GM12878 (cell line): ENCODE measurements at regions not wholly inside any gene's neighbourhood (a gene's known extent, or its start where the extent isn't known, plus 50 kb on each side); places are given as distances from the start of the nearest gene placed in this dataset.

ENCODE experiments used
- ATAC-seq: fragments of 200-7000 bp; cut with Tn5 transposase; 3 replicates; pipeline ENCODE4 v1.9.1; 2020; ENCODE audit warnings: mild to moderate bottlenecking, moderate library complexity
- BruUV-seq: library from RNA; stranded (reverse); fragments of 400-500 nt; replicated peaks from 2 replicates; lab custom pipeline; 2021; lab: Mats Ljungman, UMichigan
- CTCF ChIA-PET: fragments of 300-600 bp; sonication (Branson Sonifier 250); formaldehyde crosslinking; extraction: SDS; loops from one replicate; lab custom pipeline; 2021; ENCODE audit warnings: inconsistent platforms; lab: Yijun Ruan, JAX
- POLR2A ChIA-PET: fragments of 350-600 bp; formaldehyde crosslinking; extraction: SDS; loops from one replicate; lab custom pipeline; 2021; ENCODE audit warnings: inconsistent platforms; lab: Charles Lee
- RAD21 ChIA-PET: fragments of 300-600 bp; sonication (Branson Sonifier 250); formaldehyde crosslinking; loops from one replicate; lab custom pipeline; 2023; ENCODE audit warnings: antibody characterized with exemption; ENCODE audit not compliant: unreplicated experiment; lab: Charles Lee
- SMC1A ChIA-PET: fragments of 300-600 bp; sonication (Branson Sonifier 250); formaldehyde crosslinking; loops from one replicate; lab custom pipeline; 2023; ENCODE audit not compliant: unreplicated experiment, uncharacterized antibody; lab: Charles Lee
- DNase-seq: peaks from one replicate; pipeline ENCODE4 v3.0.0-alpha.2; 2011; ENCODE audit warnings: low read depth, low spot score
- FAIRE-seq: peaks from 3 replicates; lab custom pipeline; 2011; peaks lifted over from hg19 to GRCh38; lab: Jason Lieb, UNC
- H2AFZ ChIP-seq: 2 replicates; pipeline ENCODE4 v1.6.0; 2011; ENCODE audit warnings: low read depth, low read length, control low read depth; ENCODE audit not compliant: control insufficient read depth
- H3K27ac ChIP-seq: 2 replicates; pipeline ENCODE4 v1.5.1; 2011; ENCODE audit warnings: control low read depth; ENCODE audit not compliant: control insufficient read depth, insufficient read depth
- H3K27me3 ChIP-seq, 2 experiments: replicated peaks in 1 of 2; 2 replicates each; pipeline versions ENCODE4 v1.6.0 to v1.6.1; 2011; ENCODE audit warnings: low read length in 1 of 2; ENCODE audit not compliant: control insufficient read depth in 2 of 2, insufficient read depth in 2 of 2
- H3K36me3 ChIP-seq, 2 experiments: 2 replicates each; pipeline ENCODE4 v1.5.1; 2011; ENCODE audit warnings: low read length in 1 of 2; ENCODE audit not compliant: control insufficient read depth in 2 of 2, insufficient read depth in 2 of 2
- H3K4me1 ChIP-seq: 2 replicates; pipeline ENCODE4 v1.6.1; 2011; ENCODE audit warnings: mild to moderate bottlenecking, low read length, moderate library complexity, mixed read lengths; ENCODE audit not compliant: control insufficient read depth, insufficient read depth
- H3K4me2 ChIP-seq: 2 replicates; pipeline ENCODE4 v1.6.0; 2011; ENCODE audit warnings: control low read depth; ENCODE audit not compliant: control insufficient read depth, insufficient read depth
- H3K4me3 ChIP-seq: fragments of 200-600 bp; sonication (generic); 2 replicates; pipeline ENCODE4 v1.5.1; 2016
- H3K79me2 ChIP-seq: 2 replicates; pipeline ENCODE4 v1.6.0; 2011; ENCODE audit warnings: low read length; ENCODE audit not compliant: control insufficient read depth, insufficient read depth
- H3K9ac ChIP-seq: 2 replicates; pipeline ENCODE4 v1.8.0; 2011; ENCODE audit warnings: low read length, control low read depth, mixed read lengths; ENCODE audit not compliant: control insufficient read depth, insufficient read depth
- H3K9me3 ChIP-seq: replicated peaks from 3 replicates; pipeline ENCODE4 v1.5.1; 2011; ENCODE audit warnings: mild to moderate bottlenecking, low read length; ENCODE audit not compliant: control insufficient read depth, insufficient read depth
- H4K20me1 ChIP-seq: 2 replicates; pipeline ENCODE4 v1.6.0; 2011; ENCODE audit not compliant: control insufficient read depth, insufficient read depth
- CUX1 ChIP-seq: IDR thresholded peaks from 2 replicates; pipeline ENCODE4 v1.6.1; 2012; ENCODE audit warnings: improper control_type of control experiment, low read depth, low read length; ENCODE audit not compliant: insufficient replicate concordance
- JUNB ChIP-seq: IDR thresholded peaks from 2 replicates; pipeline ENCODE4 v1.6.1; 2016; ENCODE audit warnings: antibody characterized with exemption, mild to moderate bottlenecking
- MTA3 ChIP-seq: IDR thresholded peaks from 2 replicates; pipeline ENCODE4 v1.6.1; 2012; ENCODE audit warnings: low read length, inconsistent platforms, borderline replicate concordance
- SMC3 ChIP-seq: IDR thresholded peaks from 2 replicates; pipeline ENCODE4 v1.6.1; 2011; ENCODE audit warnings: low read length, improper control_type of control experiment, borderline replicate concordance
- WGBS: methylation state at CpG from one replicate; pipeline ENCODE4 v1.1.6; 2016; ENCODE audit warnings: low lambda C conversion rate; ENCODE audit not compliant: insufficient replicate concordance, insufficient coverage; ENCODE audit errors: missing lambda C conversion rate; 5-methylcytosine and 5-hydroxymethylcytosine counted together
- in situ Hi-C: fragments of 300-500 bp; cut with MboI; formaldehyde crosslinking; loops from 9 replicates; pipeline ENCODE4 v1.14.3; 2018; ENCODE audit warnings: mixed read lengths
- intact Hi-C: fragments of 100-400 bp; cut with micrococcal nuclease; formaldehyde crosslinking; loops from one replicate; pipeline ENCODE4 v1.14.2; 2022; ENCODE audit not compliant: unreplicated experiment
- TF ChIP-seq, protein P1 (sequence below): IDR thresholded peaks from 2 replicates; pipeline ENCODE4 v1.6.1; 2012; ENCODE audit warnings: low read length, inconsistent platforms
- TF ChIP-seq, protein P2 (sequence below): fragments of 450-650 bp; IDR thresholded peaks from 2 replicates; pipeline ENCODE4 v1.6.1; 2016; ENCODE audit warnings: mild to moderate bottlenecking

GRCh38 chr6:8918196-8918595, 482.9 kb upstream of the SLC35B3 start:
- CTCF ChIA-PET: interaction anchor here (0.9 kb wide), 1 partner anchor 65 kb away, joined by 3 read pairs; no protein-coding TSS in a partner anchor
- in situ Hi-C loops: no loop called here
- no peak overlapping the region for H3K4me3 ChIP-seq
- H3K27me3 ChIP-seq: no peaks in the 10 kb centered on the region
- ATAC-seq (no peak), DNase-seq (no peak), FAIRE-seq (no peak)
- TF ChIP-seq MTA3 (no peak), JUNB (0 out of 2 replicates have a peak, but pooled peaks have one; percentile 15)
- no peak overlapping the region for H3K9ac ChIP-seq
- H3K27ac ChIP-seq: no peak overlapping the region
- 0% methylated on average over 2 of the region's 2 CpGs for WGBS
- H2AFZ ChIP-seq: no peak overlapping the region
- BruUV-seq: no TSS peak
- no peaks in the 10 kb centered on the region for H3K4me1 ChIP-seq
- RAD21 ChIA-PET: no interaction called here
- POLR2A ChIA-PET: no interaction called here
- SMC1A ChIA-PET: interaction anchor here (1.0 kb wide), 1 partner anchor 12 kb away, joined by 4 read pairs; no protein-coding TSS in a partner anchor
- H3K4me2 ChIP-seq: no peak overlapping the region
- no peaks in the 10 kb centered on the region for H3K9me3 ChIP-seq
- intact Hi-C loops: no loop called here
- H3K79me2 ChIP-seq: no peaks in the 10 kb centered on the region
- H4K20me1 ChIP-seq: no peaks in the 10 kb centered on the region
- no peaks in the 10 kb centered on the region for H3K36me3 ChIP-seq

GRCh38 chr6:8914700-8915099, 479.4 kb upstream of the SLC35B3 start:
- Histone ChIP-seq H2AFZ (no peak overlapping the region), H3K4me1 (no peaks in the 10 kb centered on the region), H3K4me3 (no peak overlapping the region), H3K27me3 (no peaks in the 10 kb centered on the region), H3K4me2 (no peak overlapping the region), H3K9ac (no peak overlapping the region), H4K20me1 (no peaks in the 10 kb centered on the region), H3K79me2 (no peaks in the 10 kb centered on the region), H3K36me3 (no peaks in the 10 kb centered on the region), H3K27ac (no peak overlapping the region), H3K9me3 (no peaks in the 10 kb centered on the region)
- in situ Hi-C loops (no loop called here), intact Hi-C loops (no loop called here)
- ChIA-PET POLR2A (no interaction called here), CTCF (no interaction called here), SMC1A (no interaction called here), RAD21 (no interaction called here)
- WGBS: 13% methylated on average over 9 of the region's 9 CpGs
- no peak for DNase-seq
- no TSS peak for BruUV-seq
- ATAC-seq: no peak
- TF ChIP-seq SMC3 (no peak), CUX1 (no peak)
- TF ChIP-seq, protein P1, sequence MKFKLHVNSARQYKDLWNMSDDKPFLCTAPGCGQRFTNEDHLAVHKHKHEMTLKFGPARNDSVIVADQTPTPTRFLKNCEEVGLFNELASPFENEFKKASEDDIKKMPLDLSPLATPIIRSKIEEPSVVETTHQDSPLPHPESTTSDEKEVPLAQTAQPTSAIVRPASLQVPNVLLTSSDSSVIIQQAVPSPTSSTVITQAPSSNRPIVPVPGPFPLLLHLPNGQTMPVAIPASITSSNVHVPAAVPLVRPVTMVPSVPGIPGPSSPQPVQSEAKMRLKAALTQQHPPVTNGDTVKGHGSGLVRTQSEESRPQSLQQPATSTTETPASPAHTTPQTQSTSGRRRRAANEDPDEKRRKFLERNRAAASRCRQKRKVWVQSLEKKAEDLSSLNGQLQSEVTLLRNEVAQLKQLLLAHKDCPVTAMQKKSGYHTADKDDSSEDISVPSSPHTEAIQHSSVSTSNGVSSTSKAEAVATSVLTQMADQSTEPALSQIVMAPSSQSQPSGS: no peak
- TF ChIP-seq, protein P2, sequence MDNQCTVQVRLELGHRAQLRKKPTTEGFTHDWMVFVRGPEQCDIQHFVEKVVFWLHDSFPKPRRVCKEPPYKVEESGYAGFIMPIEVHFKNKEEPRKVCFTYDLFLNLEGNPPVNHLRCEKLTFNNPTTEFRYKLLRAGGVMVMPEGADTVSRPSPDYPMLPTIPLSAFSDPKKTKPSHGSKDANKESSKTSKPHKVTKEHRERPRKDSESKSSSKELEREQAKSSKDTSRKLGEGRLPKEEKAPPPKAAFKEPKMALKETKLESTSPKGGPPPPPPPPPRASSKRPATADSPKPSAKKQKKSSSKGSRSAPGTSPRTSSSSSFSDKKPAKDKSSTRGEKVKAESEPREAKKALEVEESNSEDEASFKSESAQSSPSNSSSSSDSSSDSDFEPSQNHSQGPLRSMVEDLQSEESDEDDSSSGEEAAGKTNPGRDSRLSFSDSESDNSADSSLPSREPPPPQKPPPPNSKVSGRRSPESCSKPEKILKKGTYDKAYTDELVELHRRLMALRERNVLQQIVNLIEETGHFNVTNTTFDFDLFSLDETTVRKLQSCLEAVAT: no peak
- no peak for FAIRE-seq
